GM18508 (cell line): ENCODE measurements at regions not wholly inside any gene's neighbourhood (a gene's known extent, or its start where the extent isn't known, plus 50 kb on each side); places are given as distances from the start of the nearest gene placed in this dataset.
"Not testable (repeated sequence)": the region's sequence is repeated elsewhere in the genome, so short reads cannot be mapped to it uniquely, and the experiment has no call there.

Experiments used
- ATAC-seq: cut with Tn5 transposase; IDR thresholded peaks from one replicate; pipeline ENCODE4 v1.9.1; 2021; ENCODE audit warnings: moderate number of reproducible peaks; ENCODE audit not compliant: insufficient read depth, unreplicated experiment

GRCh38 chr5:68818057-68818695 is 275.6 kb upstream of the SLC30A5 start:
- ATAC-seq = no peak

GRCh38 chr5:68818870-68819269 is 274.9 kb upstream of the SLC30A5 start:
- ATAC-seq = no peak

GRCh38 chr5:68821056-68821455 is 272.8 kb upstream of the SLC30A5 start:
- ATAC-seq = no peak

- no peak for ATAC-seq
These were observed 271.0 kb upstream of the SLC30A5 start for GRCh38 chr5:68822796-68823195.

GRCh38 chr5:68823301-68823700 is 270.5 kb upstream of the SLC30A5 start:
- no peak for ATAC-seq

GRCh38 chr5:68830377-68830898 is 263.4 kb upstream of the SLC30A5 start:
- no peak for ATAC-seq

- no peak for ATAC-seq
These were observed 259.3 kb upstream of the SLC30A5 start for GRCh38 chr5:68834491-68834981.

GRCh38 chr5:68838157-68838718 is 255.6 kb upstream of the SLC30A5 start:
- no peak for ATAC-seq

- no peak for ATAC-seq
These were observed 254.7 kb upstream of the SLC30A5 start for GRCh38 chr5:68839019-68839552.

- ATAC-seq = no peak
These were observed 250.0 kb upstream of the SLC30A5 start for GRCh38 chr5:68843624-68844364.

GRCh38 chr5:68845131-68845530 is 248.7 kb upstream of the SLC30A5 start:
- ATAC-seq = no peak

GRCh38 chr5:68846828-68847227 is 247.0 kb upstream of the SLC30A5 start:
- ATAC-seq = no peak

GRCh38 chr5:68848091-68848490 is 245.7 kb upstream of the SLC30A5 start:
- ATAC-seq = no peak

GRCh38 chr5:68849103-68849502 is 244.7 kb upstream of the SLC30A5 start:
- ATAC-seq = no peak

- no peak for ATAC-seq
These were observed 243.9 kb upstream of the SLC30A5 start for GRCh38 chr5:68849906-68850305.

GRCh38 chr5:68861099-68861498 is 232.7 kb upstream of the SLC30A5 start:
- ATAC-seq = no peak

GRCh38 chr5:68862560-68862959 is 231.3 kb upstream of the SLC30A5 start:
- ATAC-seq = no peak

- ATAC-seq = not testable (repeated sequence)
These were observed 228.6 kb upstream of the SLC30A5 start for GRCh38 chr5:68865192-68865591.

- ATAC-seq = no peak
These were observed 221.6 kb upstream of the SLC30A5 start for GRCh38 chr5:68872088-68872839.

GRCh38 chr5:68873198-68873597 is 220.6 kb upstream of the SLC30A5 start:
- no peak for ATAC-seq
